Activated CD8-positive, alpha-beta memory T cell treated with anti-CD3 and anti-CD28 coated beads, Interleukin-2, amount 50 U/mL, for 24 hours (primary cell): ENCODE measurements at regions not wholly inside any gene's neighbourhood (a gene's known extent, or its start where the extent isn't known, plus 50 kb on each side); places are given as distances from the start of the nearest gene placed in this dataset.

ENCODE experiments used
- DNase-seq: peaks from one replicate; pipeline ENCODE4 v3.0.0-alpha.2; 2020; ENCODE audit errors: extremely low read depth

DNA sequence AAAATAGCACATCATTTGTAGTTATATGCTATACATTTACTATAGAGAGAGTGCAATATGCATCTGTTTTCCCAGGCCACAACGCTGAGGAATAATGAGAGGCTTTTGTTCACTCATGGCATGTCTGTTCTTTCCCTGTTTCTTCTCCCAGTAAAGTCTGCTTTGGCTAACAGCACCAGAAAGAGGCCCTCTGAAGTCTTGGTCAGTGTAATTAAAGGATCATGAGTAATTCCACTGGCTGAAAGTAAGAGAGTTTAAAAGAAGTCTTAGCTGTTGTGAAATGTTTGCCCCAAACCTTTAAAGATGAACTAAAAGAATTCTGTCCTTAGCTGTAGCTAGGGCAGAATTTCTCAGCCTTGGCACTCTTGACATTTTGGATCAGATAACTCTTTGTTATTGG is 228.8 kb downstream of the TLE4 start:
- DNase-seq, result no peak

DNA sequence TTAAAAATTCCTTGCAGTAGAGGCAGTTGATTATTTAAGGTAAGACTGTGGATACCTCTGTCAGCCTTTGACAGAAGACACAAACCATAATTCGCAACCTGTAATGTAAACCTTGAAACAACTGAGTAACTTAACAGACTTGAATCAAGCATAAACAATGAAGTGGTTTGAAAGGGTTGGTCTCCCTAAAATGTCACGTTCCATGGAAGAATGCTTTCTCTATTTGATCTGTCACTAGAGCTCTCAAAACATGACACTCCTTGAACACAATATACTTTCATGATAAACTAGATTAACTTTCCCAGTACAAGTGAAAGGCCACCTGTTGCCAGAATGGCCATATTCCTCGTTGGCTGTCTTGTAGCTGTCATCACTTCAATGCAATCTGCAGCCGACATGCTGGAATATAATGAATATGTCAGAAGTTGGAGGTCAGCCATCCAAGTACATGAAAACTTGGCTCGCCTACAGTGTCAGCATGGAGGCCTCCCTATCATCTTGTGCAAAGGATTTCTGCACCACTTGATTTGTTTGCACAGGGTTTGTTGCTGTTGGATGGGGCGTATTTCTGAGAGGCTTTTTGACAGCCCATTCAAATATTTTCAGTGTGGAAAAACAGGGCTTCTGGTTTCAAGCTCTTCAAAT is 228.0 kb downstream of the TLE4 start:
- no peak for DNase-seq

DNA sequence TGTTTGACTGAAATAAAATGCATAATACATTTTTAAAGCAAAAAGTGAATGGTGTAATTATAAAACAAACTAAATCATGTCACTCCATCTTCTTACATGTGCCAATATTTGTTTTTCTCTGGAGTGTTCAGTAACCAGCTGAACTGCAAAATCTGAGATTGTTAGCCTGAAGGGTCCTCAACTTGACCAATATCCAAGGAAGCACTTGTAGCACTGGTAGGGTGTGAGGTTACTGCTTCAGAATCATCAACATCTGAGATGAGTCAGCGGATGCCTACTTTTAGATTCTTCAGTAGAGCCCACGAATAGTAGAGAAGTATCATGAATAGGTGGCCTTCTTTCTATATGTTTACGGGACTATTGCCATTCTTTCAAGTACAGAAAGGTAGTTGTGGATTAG is 226.7 kb downstream of the TLE4 start:
- DNase-seq, result no peak

DNA sequence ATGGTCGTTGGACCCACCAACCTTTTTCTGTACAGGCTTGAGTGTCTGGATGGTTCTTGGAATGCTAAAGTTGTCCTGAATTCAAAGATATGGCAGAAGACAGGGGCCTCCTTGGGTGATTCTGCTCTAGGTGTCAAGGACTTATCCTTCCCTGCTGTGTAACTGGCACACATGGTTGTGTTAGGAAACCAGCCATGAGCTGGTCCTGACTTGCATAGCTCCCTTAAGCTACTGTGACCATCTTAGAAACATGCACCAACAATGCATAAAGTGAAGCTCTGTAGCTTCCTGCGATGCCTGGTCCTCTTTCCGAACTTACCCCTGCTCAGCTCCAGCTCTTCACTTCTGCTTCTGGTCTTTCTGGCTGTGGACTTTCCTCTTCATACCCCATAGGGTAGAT is 224.6 kb downstream of the TLE4 start:
- DNase-seq, result no peak

DNA sequence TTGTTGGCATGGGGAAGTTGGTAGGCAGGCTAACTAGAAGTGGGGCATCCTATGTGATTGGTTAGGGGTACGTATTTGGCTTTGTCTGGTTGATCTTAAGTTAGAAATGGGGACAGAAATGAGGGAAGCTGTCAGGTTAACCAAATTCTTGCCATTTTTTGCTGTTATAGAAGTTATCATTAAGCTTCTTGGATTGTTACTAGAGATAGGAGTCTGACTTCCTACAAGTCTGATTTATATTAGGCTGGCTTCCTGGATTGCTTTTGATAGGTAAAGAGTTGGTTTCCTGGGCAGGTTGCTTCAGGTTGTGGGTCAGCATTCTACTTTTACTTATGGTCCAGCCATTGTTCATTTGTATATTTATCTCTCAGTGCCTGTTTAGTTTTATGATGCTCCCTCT is 216.9 kb downstream of the TLE4 start:
- no peak for DNase-seq

DNA sequence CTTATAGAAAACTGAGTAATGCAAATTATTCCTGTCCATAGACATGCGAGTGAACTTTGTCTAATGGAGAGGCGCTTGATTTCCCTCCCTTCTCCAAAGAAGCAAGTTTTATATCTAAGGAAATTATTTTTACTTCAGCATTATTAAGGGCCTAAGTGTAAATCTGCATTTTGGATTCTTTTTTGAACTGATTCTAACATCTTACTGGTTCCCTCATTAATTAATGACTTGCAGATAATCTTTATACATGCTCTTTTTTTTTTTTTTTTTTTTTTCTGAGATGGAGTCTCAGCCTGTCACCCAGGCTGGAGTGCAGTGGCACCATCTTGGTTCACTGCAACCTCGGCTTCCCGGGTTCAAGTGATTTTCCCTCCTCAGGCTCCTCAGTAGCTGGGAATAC is 209.5 kb downstream of the TLE4 start:
- no peak for DNase-seq

DNA sequence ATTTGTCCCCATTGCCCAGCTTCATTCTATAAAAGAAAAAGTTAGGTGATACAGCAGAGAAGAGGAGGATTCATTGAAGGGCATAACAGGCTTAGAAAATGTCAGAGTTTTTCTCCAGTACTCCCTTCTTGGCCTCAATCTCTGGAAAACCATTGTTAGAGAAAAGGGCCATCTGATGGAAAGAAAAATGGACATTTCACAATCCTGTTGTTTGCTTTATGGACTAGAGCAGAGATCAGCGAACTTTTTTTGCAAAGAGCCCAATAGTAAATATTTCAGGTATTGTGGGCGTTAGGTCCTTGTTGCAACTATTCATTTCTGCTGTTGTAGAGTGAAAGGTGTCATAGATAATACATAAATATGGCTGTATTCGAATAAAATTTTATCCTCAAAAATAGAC is 208.8 kb downstream of the TLE4 start:
- no peak for DNase-seq

DNA sequence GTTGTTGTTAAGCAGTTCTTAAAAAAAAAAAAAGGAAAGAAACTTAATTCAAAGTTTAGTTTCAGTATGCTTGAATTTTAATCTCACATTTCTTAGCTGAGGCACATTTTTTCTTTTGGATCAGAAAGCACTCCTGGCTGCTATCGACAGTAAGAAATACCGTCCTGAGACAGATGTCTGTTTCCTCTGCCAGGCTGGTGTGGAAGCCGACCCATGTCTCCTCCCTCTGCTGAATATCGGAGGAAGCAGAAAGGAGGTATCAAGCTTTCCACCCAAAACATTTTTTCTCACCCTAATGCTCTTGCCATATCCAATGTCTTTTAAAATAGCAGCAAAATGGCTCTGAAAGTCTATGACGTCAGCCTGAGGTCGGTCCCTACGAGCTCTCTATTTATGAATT is 208.1 kb downstream of the TLE4 start:
- DNase-seq, result no peak

DNA sequence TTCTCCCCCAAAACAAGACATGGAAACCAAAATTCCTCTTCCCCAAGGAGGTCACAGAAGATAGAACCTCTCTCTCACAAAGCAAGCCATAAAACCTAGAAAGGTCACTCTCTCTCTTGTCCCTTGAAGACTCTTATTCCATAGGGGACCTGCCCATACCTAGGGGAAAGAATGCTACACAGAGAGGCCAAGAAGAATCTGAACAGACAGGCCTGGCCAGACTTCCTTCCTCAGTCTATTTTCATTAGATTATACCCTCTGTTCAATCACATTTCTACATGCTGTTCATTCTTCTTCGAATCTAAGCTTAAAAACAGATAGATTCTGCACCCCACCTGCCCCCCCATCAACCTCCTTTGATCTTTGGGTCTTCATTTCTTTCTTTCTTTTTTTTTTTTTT is 206.8 kb downstream of the TLE4 start:
- no peak for DNase-seq

DNA sequence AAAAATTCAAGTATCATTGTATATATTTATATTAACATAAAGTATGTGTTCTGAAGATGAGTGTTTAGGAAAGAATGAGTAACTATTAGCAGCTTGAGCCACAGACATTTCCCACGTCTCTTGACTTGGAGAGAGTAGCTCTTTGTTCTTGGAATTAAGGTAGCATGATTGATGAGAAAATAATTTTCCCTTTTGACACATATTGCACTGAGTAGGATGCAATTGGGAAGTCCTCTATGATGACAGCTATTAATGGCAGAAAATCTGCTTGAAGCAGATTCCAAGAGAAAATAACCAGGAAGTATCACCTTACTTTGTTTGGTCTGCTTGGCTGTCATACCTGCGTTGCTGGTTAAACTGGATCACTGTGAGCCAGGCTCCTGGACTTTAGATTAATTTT is 204.8 kb downstream of the TLE4 start:
- DNase-seq, result no peak
